SU-DHL-6 (cell line): ENCODE measurements at regions not wholly inside any gene's neighbourhood (a gene's known extent, or its start where the extent isn't known, plus 50 kb on each side); places are given as distances from the start of the nearest gene placed in this dataset.

Experiments used
- H2AFZ ChIP-seq: fragments of 200-600 bp; sonication (generic); 2 replicates; pipeline ENCODE4 v1.6.1; 2014; ENCODE audit warnings: low read depth, mild to moderate bottlenecking, moderate library complexity, mixed read lengths, antibody characterized with exemption, low read length; ENCODE audit not compliant: severe bottlenecking
- H3F3A ChIP-seq: fragments of 200-600 bp; shearing (Covaris generic); 2 replicates; pipeline ENCODE4 v1.6.0; 2016; ENCODE audit warnings: antibody characterized with exemption, mild to moderate bottlenecking; ENCODE audit not compliant: insufficient read depth
- H3K27ac ChIP-seq: fragments of 200-600 bp; sonication (generic); 2 replicates; pipeline ENCODE4 v1.5.1; 2016; ENCODE audit warnings: low read depth, mild to moderate bottlenecking, low read length, moderate library complexity, mixed read lengths
- H3K27me3 ChIP-seq: fragments of 200-600 bp; sonication (generic), shearing (Covaris generic); 2 replicates; pipeline ENCODE4 v1.6.0; 2014; ENCODE audit warnings: mild to moderate bottlenecking, low read length
- H3K36me3 ChIP-seq: fragments of 200-600 bp; sonication (generic); 2 replicates; pipeline ENCODE4 v1.6.1; 2014; ENCODE audit warnings: mild to moderate bottlenecking, low read length, mixed read lengths
- H3K4me2 ChIP-seq: fragments of 300-600, 200-600 bp; shearing (Covaris generic), sonication (generic); 2 replicates; pipeline ENCODE4 v1.6.0; 2014; ENCODE audit warnings: low read length, low read depth, mild to moderate bottlenecking; ENCODE audit not compliant: poor library complexity, severe bottlenecking
- H3K4me3 ChIP-seq: fragments of 200-600 bp; sonication (generic); 2 replicates; pipeline ENCODE4 v1.5.1; 2014; ENCODE audit warnings: antibody characterized with exemption, low read length, mild to moderate bottlenecking, mixed read lengths; ENCODE audit not compliant: insufficient read depth, poor library complexity, severe bottlenecking
- H3K79me2 ChIP-seq: fragments of 200-600 bp; sonication (generic); 2 replicates; pipeline ENCODE4 v1.6.1; 2014; ENCODE audit warnings: mild to moderate bottlenecking, low read length, moderate library complexity; ENCODE audit not compliant: insufficient read depth
- H3K9ac ChIP-seq: fragments of 200-600 bp; sonication (generic); 2 replicates; pipeline ENCODE4 v1.7.0; 2014; ENCODE audit warnings: mild to moderate bottlenecking, low read length
- H3K9me2 ChIP-seq: fragments of 200-600 bp; sonication (generic); replicated peaks from 2 replicates; pipeline ENCODE4 v1.6.1; 2014; ENCODE audit warnings: low read length; ENCODE audit not compliant: insufficient read depth
- H3K9me3 ChIP-seq: fragments of 200-600 bp; sonication (generic); 2 replicates; pipeline ENCODE4 v1.6.1; 2014; ENCODE audit warnings: low read length, mixed read lengths; ENCODE audit not compliant: insufficient read depth
- H4K20me1 ChIP-seq: fragments of 200-600 bp; sonication (generic); 2 replicates; pipeline ENCODE4 v1.6.1; 2014; ENCODE audit warnings: low read depth, mild to moderate bottlenecking, antibody characterized with exemption, low read length, moderate library complexity, mixed read lengths
- CTCF ChIP-seq: fragments of 200-600 bp; sonication (generic); IDR thresholded peaks from one replicate; pipeline ENCODE4 v1.5.1; 2017; ENCODE audit warnings: antibody characterized with exemption, mild to moderate bottlenecking, low read length, moderate library complexity; ENCODE audit not compliant: insufficient read depth, poor library complexity, severe bottlenecking
- EZH2phosphoT487 ChIP-seq: fragments of 200-600 bp; sonication (generic), shearing (Covaris generic); conservative IDR thresholded peaks from 2 replicates; pipeline ENCODE4 v1.6.1; 2018; ENCODE audit warnings: mild to moderate bottlenecking, antibody characterized with exemption, low read length, moderate library complexity, mixed read lengths

GRCh38 chr15:69577397-69577796, 124.8 kb downstream of the RPLP1 start:
- Histone ChIP-seq H3F3A (no peaks in the 10 kb centered on the region), H3K36me3 (no peaks in the 10 kb centered on the region), H3K79me2 (no peaks in the 10 kb centered on the region), H3K4me2 (no peak overlapping the region), H3K9me3 (no peaks in the 10 kb centered on the region), H3K27ac (no peak overlapping the region), H2AFZ (no peak overlapping the region), H4K20me1 (no peaks in the 10 kb centered on the region), H3K9ac (no peak overlapping the region), H3K4me3 (no peak overlapping the region), H3K27me3 (no peaks in the 10 kb centered on the region), H3K9me2 (no peaks in the 10 kb centered on the region)
- TF ChIP-seq CTCF (no peak), EZH2phosphoT487 (no peak)

DNA sequence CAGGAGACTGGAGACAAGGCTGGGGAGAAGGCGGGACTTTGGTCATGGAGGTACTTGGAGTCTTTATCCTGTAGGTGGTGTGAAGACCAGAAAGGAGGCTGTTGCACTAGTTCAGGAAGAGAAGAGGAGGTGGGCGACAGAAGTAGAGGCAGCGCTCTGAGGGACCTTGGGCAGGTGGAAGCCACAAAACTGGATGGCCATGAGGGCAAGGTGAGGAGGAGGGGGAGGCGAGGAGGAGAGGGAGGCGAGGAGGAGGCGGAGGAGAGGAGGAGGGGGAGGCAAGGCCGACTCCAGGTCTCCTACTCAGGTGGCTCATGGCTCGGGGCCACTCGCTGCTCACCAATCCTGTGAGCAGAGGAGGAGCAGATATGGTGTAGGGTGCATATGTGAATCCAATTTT, 125.6 kb downstream of the RPLP1 start:
- H3K79me2 ChIP-seq, result no peaks in the 10 kb centered on the region
- TF ChIP-seq EZH2phosphoT487 (no peak), CTCF (no peak)
- no peak overlapping the region for H3K27ac ChIP-seq
- no peak overlapping the region for H3K4me2 ChIP-seq
- H4K20me1 ChIP-seq, result no peaks in the 10 kb centered on the region
- no peaks in the 10 kb centered on the region for H3K27me3 ChIP-seq
- no peaks in the 10 kb centered on the region for H3K36me3 ChIP-seq
- no peaks in the 10 kb centered on the region for H3K9me3 ChIP-seq
- H3K4me3 ChIP-seq, result no peak overlapping the region
- H2AFZ ChIP-seq, result no peak overlapping the region
- no peak overlapping the region for H3K9ac ChIP-seq
- H3K9me2 ChIP-seq, result no peaks in the 10 kb centered on the region
- H3F3A ChIP-seq, result no peaks in the 10 kb centered on the region

DNA sequence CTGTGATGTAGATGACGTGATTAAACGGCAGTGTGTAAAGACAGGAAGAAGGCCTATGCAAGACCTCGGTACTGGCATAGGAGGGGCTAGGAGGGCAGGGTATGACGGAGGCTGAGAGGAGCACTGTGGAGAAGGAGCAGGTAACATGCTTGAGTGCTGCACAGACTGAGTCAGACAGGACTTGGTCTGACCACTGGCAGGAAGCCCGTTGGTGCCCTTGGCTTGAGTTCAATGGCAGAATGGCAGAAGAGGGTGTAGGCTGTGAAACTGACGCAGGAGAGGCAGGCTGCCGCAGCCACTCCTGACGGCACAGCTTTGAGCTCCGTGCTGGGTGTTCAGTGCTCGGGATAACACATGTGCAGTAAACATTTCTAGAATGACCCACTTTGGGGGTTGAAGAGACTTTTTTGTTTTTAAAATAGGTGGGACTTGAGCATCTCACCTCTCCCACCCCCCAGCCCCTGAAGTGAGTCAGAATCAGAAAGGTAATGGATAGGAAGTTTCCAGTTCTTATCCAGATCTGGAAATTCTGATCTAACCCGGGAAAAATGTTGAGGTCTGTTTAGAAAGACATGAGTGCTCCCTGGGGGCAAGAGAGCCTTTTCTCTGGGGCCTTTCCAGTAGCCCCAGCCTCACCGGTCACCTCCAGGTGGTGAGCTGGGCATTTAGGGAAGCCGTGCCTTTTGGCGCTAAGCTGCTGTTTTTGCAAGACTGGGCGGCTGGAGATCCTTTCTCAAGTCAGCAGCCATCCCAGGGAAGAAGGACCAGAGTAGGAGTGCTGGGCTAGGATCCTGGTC, 126.4 kb downstream of the RPLP1 start:
- Histone ChIP-seq H3K27ac (no peak overlapping the region), H3K9ac (no peak overlapping the region), H2AFZ (no peak overlapping the region), H3K36me3 (no peaks in the 10 kb centered on the region), H3K9me2 (no peaks in the 10 kb centered on the region), H4K20me1 (no peaks in the 10 kb centered on the region), H3K9me3 (no peaks in the 10 kb centered on the region), H3K4me2 (no peak overlapping the region), H3F3A (no peaks in the 10 kb centered on the region), H3K79me2 (no peaks in the 10 kb centered on the region), H3K4me3 (no peak overlapping the region), H3K27me3 (no peaks in the 10 kb centered on the region)
- TF ChIP-seq CTCF (no peak), EZH2phosphoT487 (no peak)
